ENCODE measurements at regions not wholly inside any gene's neighbourhood (a gene's known extent, or its start where the extent isn't known, plus 50 kb on each side); places are given as distances from the start of the nearest gene placed in this dataset.
"Not testable (repeated sequence)": the region's sequence is repeated elsewhere in the genome, so short reads cannot be mapped to it uniquely, and the experiment has no call there.

DNA sequence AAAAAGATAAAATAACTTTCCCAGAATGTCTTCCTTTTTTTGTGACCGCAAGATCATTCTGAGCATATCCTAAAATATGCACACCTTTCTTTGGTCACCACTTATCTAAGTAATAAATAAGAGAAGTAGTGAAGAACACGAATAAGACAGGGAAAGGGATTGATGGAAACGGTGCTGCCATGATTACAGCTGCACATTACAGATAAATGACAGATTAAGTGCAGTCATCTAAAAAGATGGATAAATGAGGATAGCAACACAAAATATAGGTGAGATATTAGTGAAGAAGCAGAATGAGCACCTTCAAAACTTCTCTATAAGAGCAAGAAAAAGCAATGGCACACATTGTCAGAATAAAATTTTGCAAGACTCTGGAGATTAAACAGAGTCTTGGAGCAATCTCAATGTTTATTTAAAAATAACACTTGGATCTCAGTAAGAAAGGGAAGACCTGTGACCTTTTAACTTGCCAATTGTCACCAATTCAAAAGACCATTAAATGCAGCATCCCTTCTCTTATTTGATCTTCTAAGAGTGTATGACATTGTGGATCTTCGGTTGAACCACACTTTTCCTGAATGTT, 567.1 kb downstream of the KCNJ2 start:
- no peak for TF ChIP-seq POLR2AphosphoS5 (IDR thresholded peaks at IDR 0.05; ENCODE audit: insufficient read depth in 1 of 2, low read depth in 1 of 2)
- H3K27me3 ChIP-seq: no peaks in the 10 kb centered on the region
- no peak for DNase-seq (ENCODE audit: extremely low spot score in 2 of 2)
- intact Hi-C loops (cut with DNase I): no loop called here
- no peaks in the 10 kb centered on the region for H3K4me1 ChIP-seq
- H3K36me3 ChIP-seq: no peaks in the 10 kb centered on the region
- no peaks in the 10 kb centered on the region for H3K9me3 ChIP-seq
- H3K4me3 ChIP-seq: no peak overlapping the region
- no peak overlapping the region for H3K27ac ChIP-seq

DNA sequence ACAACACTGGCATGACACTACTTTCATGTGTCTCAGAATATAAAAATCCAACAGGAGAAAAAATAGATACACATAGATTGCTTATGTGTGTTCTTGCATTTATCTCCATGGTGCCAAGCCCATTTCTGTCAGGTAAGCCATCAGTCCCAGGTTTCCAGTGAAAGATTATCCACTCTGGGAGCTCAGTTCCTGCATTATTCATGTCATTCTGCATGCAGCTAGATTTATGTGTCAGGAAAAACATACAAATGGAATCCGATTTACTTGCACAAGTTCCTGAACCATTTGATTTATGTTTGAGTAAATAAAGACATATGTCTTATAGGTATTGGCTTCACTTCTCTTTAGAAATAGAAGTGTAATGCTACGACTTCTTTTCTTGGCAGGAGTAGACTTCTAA, 569.7 kb downstream of the KCNJ2 start:
- no peaks in the 10 kb centered on the region for H3K27me3 ChIP-seq
- TF ChIP-seq POLR2A (IDR thresholded peaks at IDR 0.05) (no peak), POLR2AphosphoS5 (IDR thresholded peaks at IDR 0.05; ENCODE audit: insufficient read depth in 1 of 2, low read depth in 1 of 2) (no peak)
- TF ChIP-seq, protein P1, sequence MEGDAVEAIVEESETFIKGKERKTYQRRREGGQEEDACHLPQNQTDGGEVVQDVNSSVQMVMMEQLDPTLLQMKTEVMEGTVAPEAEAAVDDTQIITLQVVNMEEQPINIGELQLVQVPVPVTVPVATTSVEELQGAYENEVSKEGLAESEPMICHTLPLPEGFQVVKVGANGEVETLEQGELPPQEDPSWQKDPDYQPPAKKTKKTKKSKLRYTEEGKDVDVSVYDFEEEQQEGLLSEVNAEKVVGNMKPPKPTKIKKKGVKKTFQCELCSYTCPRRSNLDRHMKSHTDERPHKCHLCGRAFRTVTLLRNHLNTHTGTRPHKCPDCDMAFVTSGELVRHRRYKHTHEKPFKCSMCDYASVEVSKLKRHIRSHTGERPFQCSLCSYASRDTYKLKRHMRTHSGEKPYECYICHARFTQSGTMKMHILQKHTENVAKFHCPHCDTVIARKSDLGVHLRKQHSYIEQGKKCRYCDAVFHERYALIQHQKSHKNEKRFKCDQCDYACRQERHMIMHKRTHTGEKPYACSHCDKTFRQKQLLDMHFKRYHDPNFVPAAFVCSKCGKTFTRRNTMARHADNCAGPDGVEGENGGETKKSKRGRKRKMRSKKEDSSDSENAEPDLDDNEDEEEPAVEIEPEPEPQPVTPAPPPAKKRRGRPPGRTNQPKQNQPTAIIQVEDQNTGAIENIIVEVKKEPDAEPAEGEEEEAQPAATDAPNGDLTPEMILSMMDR (IDR thresholded peaks at IDR 0.05): no peak
- no peaks in the 10 kb centered on the region for H3K9me3 ChIP-seq
- no peaks in the 10 kb centered on the region for H3K4me1 ChIP-seq
- no peak overlapping the region for H3K4me3 ChIP-seq
- no peak for DNase-seq (ENCODE audit: extremely low spot score in 2 of 2)
- H3K27ac ChIP-seq: no peak overlapping the region
- intact Hi-C loops (cut with DNase I): no loop called here
- no peaks in the 10 kb centered on the region for H3K36me3 ChIP-seq

DNA sequence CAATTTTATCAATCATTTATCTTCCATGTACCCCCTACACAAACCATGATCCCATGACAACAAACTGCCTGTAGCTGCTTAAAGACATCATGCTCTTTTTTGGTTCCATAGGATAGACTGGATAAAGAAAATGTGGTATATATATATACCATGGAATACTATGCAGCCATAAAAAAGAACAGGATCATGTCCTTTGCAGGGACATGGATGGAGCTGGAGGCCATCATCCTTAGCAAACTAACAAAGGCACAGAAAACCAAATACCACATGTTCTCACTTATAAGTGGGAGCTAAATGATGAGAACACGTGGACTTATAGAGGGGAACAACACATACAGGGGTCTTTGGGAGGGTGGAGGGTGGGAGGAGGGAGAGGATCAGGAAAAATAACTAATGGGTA, 577.2 kb downstream of the KCNJ2 start:
- H3K36me3 ChIP-seq; H3K4me1 ChIP-seq; H3K27ac ChIP-seq; H3K4me3 ChIP-seq; DNase-seq (ENCODE audit: extremely low spot score in 2 of 2); H3K27me3 ChIP-seq; H3K9me3 ChIP-seq; intact Hi-C loops (cut with DNase I): not testable (repeated sequence)

DNA sequence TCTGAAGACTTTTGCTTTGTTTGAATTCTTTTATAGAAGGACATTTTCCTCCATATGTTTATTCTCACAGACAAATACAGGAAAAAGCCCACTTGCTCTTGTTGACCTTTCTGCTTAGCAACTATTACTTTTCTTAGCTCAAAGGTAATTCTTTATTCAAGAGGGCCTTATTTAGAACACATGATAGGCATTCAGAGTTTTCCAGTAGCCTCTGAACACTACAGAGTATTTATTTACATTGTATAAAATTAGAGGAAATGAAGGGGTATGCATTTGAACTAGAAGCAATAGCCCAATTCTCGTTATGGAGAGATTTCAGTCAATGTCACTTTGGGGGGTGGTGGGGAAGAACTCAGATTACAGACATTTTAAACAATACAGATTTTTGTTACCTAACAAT, 581.7 kb downstream of the KCNJ2 start:
- Histone ChIP-seq H3K4me1 (no peaks in the 10 kb centered on the region), H3K36me3 (no peaks in the 10 kb centered on the region), H3K9me3 (no peaks in the 10 kb centered on the region), H3K27ac (no peak overlapping the region), H3K27me3 (no peaks in the 10 kb centered on the region), H3K4me3 (no peak overlapping the region)
- intact Hi-C loops (cut with DNase I): no loop called here
- DNase-seq (ENCODE audit: extremely low spot score in 2 of 2): no peak
- TF ChIP-seq, protein P1 (IDR thresholded peaks at IDR 0.05): no peak
- TF ChIP-seq POLR2AphosphoS5 (IDR thresholded peaks at IDR 0.05; ENCODE audit: insufficient read depth in 1 of 2, low read depth in 1 of 2): no peak
- TF ChIP-seq POLR2A (IDR thresholded peaks at IDR 0.05): no peak

DNA sequence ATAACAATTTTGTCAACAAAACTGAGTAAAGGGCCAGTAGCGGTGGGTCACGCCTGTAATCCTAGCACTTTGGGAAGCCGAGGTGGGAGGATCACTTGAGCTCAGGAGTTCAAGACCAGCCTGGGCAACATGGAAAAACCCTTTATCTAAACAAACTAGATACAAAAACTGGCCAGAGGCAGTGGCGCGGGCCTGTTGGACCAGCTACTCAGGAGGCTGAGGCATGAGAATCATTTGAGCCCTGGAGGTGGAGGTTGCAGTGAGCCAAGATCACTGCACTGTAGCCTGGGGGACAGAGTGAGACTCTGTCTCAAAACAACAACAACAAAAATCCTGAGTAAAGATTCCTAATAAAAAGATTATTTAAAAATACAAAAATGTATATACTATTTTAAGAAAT, 583.1 kb downstream of the KCNJ2 start:
- H3K4me1 ChIP-seq; H3K4me3 ChIP-seq; H3K36me3 ChIP-seq; DNase-seq (ENCODE audit: extremely low spot score in 2 of 2); intact Hi-C loops (cut with DNase I); H3K9me3 ChIP-seq; H3K27me3 ChIP-seq; H3K27ac ChIP-seq: not testable (repeated sequence)

DNA sequence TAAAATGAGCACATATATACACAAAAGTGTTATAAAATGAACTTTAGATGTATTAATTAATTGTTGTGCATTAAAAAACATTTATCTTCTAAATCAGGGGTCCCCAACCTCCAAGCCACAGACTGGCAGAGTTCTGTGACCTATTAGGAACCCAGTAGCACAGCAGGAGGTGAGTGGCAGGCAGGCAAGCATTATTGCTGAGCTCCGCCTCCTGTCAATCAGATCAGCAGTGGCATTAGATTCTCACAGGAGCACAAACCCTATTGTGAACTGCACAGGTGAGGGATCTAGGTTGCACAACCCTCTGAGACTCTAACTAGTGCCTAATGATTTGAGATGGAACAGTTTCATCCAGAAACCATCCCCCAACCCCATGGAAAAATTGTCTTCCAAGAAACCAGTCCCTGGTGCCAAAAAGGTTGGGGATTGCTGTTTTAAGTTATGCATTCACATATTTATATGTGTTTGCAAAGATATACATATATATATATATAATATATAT, 583.7 kb downstream of the KCNJ2 start:
- Histone ChIP-seq H3K27ac (no peak overlapping the region), H3K9me3 (no peaks in the 10 kb centered on the region), H3K4me3 (no peak overlapping the region), H3K36me3 (no peaks in the 10 kb centered on the region), H3K27me3 (no peaks in the 10 kb centered on the region), H3K4me1 (no peaks in the 10 kb centered on the region)
- no peak for TF ChIP-seq POLR2AphosphoS5 (IDR thresholded peaks at IDR 0.05; ENCODE audit: insufficient read depth in 1 of 2, low read depth in 1 of 2)
- TF ChIP-seq POLR2A (IDR thresholded peaks at IDR 0.05): no peak
- TF ChIP-seq, protein P1 (IDR thresholded peaks at IDR 0.05): no peak
- DNase-seq (ENCODE audit: extremely low spot score in 2 of 2): no peak
- intact Hi-C loops (cut with DNase I): no loop called here

All from vagina (tissue), 2 donors.